OCI-M1 (cell line): ENCODE measurements at regions not wholly inside any gene's neighbourhood (a gene's known extent, or its start where the extent isn't known, plus 50 kb on each side); places are given as distances from the start of the nearest gene placed in this dataset.

ENCODE experiments used
- DNase-seq: peaks from one replicate; lab custom pipeline; 2025; lab: John Stamatoyannopoulos, UW

DNA sequence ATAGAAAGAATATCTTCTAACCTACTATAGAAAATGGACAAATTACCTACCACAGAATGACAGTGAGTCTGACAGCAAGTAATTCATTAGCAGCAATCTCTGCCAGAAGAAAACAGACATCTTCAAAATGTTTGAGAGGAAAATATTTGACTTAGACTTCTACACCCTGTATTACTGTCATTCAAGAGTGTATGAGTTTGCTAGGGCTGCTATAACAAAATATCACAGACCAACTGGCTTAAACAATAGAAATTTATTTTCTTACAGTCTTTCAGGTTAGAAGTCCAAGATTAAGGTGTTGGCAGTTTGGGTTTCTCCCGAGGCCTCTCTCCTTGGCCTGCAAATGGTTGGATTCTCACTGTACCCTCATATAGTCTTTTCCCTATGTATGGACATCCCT lies 52.9 kb upstream of the FGGY start:
- DNase-seq, result no peak

DNA sequence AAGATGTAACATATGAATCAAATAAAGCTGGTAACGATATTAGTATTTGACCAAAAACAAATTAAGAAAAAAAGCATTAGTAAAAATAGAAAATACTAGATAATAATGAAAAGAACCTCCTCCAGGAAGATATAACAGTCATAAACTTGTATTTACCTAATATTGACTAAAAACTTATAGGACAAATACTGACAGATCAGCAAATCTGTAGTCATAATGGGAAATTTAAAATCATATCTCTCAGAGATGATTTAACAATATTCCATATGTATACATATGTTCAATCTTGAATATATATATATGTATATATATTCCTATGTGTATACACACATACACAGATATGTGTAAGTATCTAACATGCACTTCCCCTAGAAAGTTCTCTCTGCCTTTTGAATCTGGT lies 52.0 kb upstream of the FGGY start:
- no peak for DNase-seq
